ENCODE measurements at regions not wholly inside any gene's neighbourhood (a gene's known extent, or its start where the extent isn't known, plus 50 kb on each side); places are given as distances from the start of the nearest gene placed in this dataset.
"Not testable (repeated sequence)": the region's sequence is repeated elsewhere in the genome, so short reads cannot be mapped to it uniquely, and the experiment has no call there.

DNA sequence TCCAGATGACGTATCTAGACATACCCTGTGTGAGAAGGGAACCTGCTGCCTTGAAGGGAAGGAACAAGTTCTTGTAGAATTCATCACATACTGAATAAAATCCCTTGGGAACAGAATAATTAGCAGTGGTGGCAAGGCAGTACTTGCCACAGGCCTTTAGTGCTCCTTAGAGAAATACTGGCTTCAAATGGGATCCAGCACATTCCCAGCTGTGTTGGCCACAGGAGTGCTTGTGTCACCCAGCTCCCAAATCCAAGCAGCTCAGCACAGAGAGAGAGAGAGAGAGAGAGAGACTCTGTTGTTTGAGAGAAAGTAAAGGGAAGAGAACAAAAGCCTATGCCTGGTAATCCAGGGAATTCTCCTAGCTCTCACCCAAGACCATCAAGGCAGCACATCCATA lies 969.0 kb upstream of the ALCAM start:
- no peak for DNase-seq (ENCODE audit: insufficient read length, low spot score)
- no peak for FAIRE-seq

DNA sequence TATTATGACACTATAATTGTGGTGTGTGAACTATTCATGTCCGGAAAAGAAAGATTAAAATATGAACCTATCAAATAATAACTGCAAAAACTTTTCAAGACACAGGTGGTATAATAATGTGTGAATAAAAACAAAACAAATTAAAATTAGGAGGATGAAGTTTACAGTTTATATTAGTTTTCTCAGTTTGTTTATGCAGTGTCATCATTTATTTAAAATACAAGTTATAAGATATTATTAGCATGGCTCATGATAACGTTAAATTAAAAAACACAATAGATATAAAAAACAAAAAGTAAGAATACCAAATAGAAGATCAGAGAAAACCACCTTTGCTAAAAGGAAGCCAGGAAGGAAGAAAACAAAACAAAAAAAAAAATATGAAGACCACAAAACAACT lies 963.8 kb upstream of the ALCAM start:
- FAIRE-seq (no peak), DNase-seq (ENCODE audit: insufficient read length, low spot score) (no peak)

DNA sequence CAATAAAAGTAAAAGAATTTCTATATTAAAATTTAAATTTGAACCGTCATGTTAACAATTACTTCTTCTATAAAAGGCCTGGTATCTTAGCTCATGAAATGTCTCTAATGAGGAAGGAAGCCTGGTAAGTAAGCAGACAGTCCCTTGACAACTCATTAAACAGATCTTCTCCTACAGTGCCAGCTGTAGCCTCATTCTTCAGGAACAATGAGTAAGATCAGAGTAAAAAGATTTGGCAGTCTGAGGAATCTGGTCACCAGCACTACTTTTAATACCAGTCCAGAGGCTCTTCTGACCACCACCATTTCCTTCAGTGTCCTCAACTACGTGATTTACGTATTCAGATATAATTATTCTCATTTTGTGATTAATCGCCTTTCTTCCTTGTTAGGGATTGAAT lies 955.0 kb upstream of the ALCAM start:
- DNase-seq (ENCODE audit: insufficient read length, low spot score) (no peak), FAIRE-seq (no peak)

DNA sequence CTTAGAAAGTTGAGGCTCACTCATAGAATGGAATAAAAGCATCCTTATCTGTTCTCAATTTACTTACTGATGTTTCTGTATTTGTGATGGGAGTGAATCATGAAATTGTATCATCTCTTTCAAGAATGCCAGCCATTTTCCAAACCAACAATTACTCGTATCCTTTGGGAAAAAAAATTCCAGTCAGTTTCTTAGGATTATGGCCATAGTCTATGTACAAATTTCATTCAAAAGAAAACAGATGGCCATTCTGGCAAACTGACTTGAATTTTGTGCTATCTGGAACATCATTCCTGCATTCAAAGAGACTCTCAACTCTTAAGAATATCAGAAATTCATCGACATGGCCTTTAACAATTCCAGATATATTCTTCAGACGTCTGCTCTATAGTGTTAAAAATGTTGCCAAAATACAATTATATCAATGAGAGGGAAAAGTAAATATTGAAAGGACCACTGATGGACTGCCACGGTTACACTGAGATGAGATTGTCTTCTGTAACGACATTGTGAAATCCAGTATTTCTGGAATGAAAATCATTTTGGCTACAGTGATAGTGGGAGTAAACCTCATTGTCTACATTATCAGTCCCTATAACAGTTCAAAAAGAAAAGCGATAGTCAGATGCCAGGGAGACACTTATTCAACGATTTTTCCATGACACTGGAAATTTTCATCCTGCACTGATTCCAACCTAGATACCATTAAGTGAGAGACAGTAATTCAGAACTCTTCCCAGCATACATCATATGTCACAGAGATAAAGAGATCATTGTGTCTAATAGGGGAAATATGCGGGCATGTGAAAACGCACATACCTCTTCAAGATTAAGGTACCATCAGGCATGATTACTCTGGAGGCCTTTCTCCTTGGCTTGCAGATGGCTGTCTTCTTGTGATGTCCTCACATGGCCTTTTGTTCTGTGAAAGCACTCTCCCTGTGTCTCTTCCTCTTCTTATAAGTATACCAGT lies 953.8 kb upstream of the ALCAM start:
- DNase-seq (ENCODE audit: insufficient read length, low spot score) (no peak), FAIRE-seq (no peak)

DNA sequence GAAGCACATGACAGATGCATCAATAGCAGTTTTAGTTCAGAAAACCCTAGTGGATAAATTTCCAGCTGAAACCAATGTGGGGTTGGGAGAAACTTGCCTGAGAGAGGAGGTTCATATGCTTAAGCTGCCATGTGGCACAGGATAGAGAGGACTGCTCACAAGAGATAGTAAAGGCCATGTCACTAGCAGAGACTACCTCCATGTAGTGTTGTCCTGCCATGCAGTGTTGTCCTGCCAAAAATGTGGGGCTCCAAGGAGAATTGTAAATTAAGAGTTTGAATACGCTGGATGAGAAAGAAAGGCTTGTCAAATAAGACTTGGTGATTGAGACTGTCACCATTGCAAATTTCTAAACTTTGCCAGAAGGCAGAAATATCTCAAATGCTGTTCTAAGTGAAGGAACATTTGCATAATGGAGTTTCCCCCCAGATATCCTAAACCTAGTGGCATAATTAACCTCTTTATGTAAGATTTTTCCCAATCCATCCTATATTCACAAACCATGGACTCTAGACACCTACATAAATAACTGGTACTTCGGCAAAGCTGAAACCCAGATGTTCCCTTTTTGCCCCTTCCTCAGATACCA lies 938.3 kb upstream of the ALCAM start:
- no peak for FAIRE-seq
- no peak for DNase-seq (ENCODE audit: insufficient read length, low spot score)

DNA sequence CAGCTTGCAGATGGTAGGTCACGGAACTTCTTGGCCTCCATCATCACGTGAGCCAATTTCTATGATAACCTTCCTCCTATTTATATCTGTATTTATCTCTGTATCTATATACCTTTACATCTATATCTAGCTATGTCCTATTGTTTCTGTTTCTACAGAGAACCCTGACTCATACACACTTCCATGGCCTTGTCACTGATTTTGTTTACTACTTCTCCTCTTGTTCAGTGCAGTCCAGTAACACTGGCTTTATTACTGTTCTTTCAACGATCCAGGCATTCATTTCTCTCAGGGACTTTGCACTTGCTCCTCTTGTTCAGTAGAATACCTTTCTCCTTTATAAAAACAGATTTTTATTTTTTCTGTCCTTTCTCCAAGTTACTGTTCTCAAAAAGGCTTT lies 937.0 kb upstream of the ALCAM start:
- DNase-seq (ENCODE audit: insufficient read length, low spot score): no peak
- FAIRE-seq: no peak

DNA sequence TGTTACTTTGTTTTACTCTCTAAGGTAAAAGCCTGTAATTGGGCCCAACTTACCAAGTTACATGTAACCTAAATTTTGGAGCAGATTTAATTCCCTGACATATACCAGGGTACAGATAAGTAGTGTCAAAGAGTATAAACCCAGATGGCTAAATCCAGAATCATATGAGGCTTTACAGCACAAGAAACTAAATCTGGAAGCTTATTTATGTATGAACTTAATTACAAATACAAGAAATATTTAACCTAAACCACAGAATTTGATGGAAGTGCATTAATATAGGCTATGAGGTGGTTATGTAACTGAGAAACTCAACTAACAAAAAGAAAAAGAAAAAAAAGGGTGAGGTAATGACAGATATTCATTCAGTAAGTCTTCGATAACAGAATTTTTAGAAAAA lies 930.2 kb upstream of the ALCAM start:
- FAIRE-seq: no peak
- no peak for DNase-seq (ENCODE audit: insufficient read length, low spot score)

DNA sequence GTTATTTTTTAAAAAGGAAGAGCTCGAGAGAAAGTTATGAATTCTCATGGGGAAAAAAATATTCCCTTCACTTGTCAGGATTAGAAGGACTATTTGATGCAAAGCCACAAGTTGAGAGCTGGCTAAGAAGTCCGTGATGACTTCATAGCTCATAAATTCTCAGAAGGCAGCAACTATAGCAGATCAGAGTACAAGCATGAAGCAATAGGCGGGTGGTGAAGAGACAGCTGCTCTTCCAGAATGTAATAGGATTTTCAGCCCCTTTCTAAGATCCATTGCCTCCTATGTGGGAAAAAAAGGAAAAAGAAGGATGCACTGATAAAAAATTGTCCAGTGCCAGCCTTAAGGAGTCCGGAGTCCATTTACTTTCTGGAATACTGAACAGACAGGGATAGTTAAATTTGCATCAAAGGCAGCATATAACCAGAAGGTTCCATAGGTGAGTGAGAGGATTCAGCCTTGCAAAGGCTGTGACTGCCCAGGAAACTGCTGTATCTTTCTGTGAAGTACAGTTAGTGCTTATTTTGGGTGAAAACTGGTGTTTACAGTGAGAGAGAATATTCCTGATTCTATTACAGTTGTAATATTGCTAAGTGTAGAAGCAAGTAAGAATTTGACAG lies 929.5 kb upstream of the ALCAM start:
- DNase-seq (ENCODE audit: insufficient read length, low spot score) (no peak), FAIRE-seq (no peak)

DNA sequence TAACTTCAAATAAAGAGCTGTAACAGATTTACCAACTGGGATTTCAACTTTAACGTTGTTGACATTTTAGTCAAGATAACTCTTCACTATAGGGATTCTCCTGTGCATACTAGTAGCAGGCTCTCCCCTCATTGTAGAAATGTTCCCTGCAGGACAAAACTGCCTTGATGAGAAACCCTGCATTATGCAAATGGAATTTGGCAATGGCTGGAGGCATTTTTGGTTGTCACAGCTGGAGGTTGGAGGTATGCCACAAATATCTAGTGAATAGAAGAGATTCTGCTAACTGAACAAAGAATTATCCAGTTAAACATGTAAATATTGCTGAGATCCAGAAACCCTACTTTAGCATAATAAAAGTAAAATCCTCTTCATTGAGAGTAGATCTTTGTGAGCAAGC lies 928.8 kb upstream of the ALCAM start:
- FAIRE-seq: no peak
- DNase-seq (ENCODE audit: insufficient read length, low spot score): no peak

DNA sequence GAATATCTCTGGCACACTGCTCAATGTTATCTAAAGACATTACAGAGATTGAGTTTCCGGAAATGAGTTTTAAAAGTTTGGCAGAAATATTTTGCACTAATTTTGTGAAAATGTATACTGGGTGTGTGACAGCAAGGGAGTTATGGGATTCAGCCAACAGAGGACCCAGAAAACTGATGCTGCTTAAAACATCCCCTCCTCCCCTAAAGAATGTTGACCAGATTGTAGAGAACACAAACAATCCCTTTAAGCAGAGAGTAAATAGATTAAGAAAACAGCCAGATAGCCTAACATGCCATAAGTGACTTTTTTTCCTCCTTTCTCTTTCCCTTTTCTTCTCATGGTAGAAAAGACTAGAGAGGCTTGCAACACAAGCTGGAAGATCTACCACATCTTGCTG lies 928.0 kb upstream of the ALCAM start:
- FAIRE-seq: no peak
- DNase-seq (ENCODE audit: insufficient read length, low spot score): no peak

DNA sequence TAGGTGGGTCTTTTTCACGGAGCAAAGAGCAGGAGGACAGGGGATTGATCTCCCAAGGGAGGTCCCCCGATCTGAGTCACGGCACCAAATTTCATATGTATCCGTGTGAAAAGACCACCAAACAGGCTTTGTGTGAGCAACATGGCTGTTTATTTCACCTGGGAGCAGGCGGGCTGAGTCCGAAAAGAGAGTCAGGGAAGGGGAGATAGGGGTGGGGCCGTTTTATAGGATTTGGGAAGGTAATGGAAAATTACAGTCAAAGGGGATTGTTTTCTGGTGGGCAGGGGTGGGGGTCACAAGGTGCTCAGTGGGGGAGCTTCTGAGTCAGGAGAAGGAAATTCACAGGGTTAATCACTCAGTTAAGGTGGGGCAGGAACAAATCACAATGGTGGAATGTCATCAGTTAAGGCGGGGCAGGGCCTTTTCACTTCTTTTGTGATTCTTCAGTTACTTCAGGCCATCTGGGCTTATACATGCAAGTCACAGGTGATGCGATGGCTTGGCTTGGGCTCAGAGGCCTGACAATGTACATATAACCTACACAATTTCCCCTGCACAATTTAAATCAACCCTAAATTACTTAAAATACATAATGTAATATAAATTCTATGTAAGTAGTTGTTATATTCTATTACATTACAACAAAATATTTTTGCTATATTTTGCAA lies 921.3 kb upstream of the ALCAM start:
- not testable (repeated sequence) for DNase-seq (ENCODE audit: insufficient read length, low spot score); FAIRE-seq

DNA sequence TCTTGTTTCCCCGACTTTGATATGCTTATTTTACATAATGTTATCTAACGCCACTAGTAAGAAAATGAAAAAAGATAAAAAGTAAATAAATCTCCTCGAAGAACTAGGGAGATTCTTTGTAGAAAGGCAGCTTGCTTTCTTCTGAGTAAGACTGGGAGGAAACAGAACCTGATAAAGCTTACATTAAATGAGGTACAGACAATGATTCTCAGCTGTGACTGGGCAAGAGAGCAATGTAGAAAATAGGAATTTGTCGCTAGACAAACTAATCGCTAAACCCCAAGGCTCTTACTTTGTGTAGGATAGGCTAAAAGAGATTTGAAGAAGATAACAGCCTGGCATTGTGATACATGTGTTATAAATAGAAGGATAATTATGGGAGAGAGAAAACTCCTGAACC lies 919.0 kb upstream of the ALCAM start:
- FAIRE-seq (no peak), DNase-seq (ENCODE audit: insufficient read length, low spot score) (no peak)

DNA sequence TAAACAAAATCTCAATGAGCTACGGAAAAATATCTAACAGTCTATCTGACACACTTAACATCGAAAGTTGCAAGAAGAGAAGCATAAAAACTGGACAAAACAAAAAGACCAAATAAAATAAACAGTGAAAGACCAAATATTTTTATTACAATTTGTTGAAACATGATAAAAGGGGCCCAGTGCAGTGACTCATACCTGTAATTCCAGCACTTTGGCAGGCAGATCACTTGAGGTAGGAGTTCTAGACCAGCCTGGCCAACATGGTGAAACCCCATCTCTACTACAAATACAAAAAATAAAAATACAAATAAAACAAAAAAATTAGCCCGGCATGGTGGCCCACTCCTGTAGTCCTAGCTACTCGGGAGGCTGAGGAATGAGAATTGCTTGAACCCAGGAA lies 914.0 kb upstream of the ALCAM start:
- DNase-seq (ENCODE audit: insufficient read length, low spot score) (no peak), FAIRE-seq (no peak)

DNA sequence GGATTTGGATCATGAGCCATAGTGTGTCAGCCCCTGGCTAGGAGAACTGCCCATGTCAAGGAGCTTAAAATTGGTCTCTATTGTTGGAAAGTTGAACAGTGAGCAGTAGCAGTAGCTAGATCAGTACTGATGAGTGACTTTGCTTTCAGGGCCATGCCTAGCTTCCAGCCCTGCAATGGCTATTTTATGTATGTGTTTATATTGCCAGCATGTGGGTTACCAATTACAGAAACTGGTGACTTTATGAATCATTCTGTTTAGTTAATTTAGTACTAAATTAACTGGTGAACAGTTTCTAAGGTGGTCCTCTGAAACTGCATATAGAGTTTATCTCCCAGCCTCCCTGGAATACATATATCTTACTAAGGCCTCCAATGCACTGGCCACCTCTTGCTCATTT lies 908.1 kb upstream of the ALCAM start:
- FAIRE-seq (no peak), DNase-seq (ENCODE audit: insufficient read length, low spot score) (no peak)

DNA sequence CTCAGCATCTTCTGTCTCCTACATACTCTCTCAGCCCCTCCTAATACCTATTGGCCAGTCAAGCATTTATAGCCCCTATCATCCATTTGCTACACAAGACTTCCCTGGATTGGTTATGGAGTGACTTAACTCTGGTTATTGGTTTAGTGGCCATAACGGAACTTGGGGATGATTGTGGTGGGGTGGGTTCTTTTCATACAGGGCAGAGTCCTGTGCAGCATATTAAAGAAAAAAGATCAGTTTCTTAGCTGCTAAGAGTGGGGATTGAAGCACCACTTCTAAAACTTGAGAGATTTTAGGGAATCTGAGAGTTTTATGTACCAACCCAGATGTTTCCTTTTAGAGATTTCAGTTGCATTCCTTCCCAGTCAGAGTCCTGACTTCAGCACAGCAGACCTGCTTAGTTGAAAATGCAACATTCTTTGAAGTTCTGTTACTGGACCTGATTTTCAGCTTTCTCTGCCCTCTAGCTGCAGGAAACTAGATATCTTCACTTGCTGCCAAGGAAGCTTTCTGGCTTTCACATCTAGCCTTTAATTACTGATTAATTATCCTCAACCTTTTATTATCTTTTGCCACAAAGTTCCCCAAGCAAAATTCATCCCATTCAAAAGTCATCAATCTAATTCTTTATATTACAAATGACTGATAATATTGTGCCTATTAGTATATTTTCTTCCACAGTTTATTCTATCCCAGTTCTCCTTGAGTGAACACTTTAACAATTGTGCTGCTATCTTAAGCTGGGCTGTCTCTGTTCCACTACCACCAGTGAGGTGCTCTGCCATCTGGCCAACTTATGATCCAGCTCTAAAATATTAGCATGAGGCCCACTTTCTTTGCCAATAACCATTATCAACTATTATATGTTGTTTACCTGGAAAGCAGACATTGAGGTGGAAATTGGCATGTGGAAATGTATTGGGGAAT lies 906.0 kb upstream of the ALCAM start:
- DNase-seq (ENCODE audit: insufficient read length, low spot score) (peak; percentile 2), FAIRE-seq (peak; percentile 76)

DNA sequence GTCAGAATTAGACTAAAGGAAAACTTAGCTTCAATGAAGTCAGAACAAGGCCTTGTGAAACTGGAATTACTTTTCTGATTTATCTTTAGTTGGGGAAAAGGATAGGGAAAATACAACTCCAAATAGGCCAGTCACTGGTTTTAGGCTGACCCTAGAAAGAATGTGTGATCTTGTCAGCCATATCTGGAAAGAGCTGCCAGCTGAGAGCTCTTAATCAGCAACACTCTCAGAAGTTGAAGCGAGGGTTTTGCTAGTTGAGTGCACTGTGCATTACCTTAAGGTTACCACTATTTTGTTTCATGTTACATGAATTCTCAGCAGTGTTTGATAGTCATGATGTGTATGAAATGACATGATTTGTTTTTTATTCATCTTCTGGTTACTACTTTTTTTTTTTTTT lies 905.3 kb upstream of the ALCAM start:
- FAIRE-seq: no peak
- no peak for DNase-seq (ENCODE audit: insufficient read length, low spot score)

DNA sequence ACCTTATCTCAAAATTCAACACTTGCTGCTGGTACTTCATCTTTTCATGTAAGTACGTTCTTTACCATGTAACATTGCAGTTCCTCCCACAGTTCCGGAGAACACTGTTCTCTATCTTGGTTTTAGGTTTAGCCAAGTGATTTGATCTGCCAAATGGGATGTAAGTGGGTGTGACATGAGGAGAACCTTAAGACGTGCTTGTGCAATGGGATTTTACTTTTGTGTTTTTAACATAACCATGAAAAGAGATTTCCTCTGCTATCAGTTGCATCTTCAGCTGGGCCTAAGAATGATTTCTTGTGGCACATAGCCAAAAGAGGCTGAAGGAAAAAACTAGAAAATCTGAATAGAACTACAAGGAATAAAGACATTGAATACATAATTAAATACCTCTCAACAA lies 894.5 kb upstream of the ALCAM start:
- DNase-seq (ENCODE audit: insufficient read length, low spot score): no peak
- FAIRE-seq: no peak

DNA sequence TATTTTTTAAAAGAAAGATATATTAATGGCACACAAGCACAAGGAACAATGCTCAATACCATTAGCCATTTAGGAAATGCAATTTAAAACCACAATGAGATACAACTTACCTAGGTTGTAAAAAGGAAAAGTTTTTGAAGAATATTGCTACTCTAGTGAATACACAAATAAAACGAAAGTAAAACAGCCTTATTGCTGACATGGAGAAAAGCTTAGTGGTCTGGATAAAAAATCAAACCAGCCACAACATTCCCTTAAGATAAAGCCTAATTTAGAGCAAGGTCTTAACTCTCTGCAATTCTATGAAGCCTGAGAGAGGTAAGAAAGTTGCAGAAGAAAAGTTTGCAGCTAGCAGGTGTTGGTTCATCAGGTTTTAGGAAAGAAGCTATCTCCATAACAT lies 892.7 kb upstream of the ALCAM start:
- FAIRE-seq (no peak), DNase-seq (ENCODE audit: insufficient read length, low spot score) (no peak)

DNA sequence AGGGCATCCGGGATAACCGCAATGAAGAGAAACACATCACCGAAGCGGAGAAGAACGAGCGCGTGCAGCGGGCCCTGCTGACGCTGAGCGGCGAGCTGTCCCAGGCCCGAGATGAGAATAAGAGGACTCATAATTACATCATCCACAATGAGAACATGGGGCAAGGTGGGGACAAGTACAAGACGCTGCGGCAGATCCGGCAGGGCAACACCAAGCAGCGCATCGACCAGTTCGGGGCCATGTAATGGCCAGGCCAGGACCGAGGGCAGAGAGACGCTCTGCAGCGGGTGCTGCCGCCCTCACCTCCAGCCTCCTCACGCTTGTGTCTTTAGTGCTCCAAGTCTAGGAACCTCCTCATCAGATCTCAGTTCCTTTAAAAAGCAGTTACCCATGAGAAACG lies 863.7 kb upstream of the ALCAM start:
- DNase-seq (ENCODE audit: insufficient read length, low spot score) (no peak), FAIRE-seq (no peak)

DNA sequence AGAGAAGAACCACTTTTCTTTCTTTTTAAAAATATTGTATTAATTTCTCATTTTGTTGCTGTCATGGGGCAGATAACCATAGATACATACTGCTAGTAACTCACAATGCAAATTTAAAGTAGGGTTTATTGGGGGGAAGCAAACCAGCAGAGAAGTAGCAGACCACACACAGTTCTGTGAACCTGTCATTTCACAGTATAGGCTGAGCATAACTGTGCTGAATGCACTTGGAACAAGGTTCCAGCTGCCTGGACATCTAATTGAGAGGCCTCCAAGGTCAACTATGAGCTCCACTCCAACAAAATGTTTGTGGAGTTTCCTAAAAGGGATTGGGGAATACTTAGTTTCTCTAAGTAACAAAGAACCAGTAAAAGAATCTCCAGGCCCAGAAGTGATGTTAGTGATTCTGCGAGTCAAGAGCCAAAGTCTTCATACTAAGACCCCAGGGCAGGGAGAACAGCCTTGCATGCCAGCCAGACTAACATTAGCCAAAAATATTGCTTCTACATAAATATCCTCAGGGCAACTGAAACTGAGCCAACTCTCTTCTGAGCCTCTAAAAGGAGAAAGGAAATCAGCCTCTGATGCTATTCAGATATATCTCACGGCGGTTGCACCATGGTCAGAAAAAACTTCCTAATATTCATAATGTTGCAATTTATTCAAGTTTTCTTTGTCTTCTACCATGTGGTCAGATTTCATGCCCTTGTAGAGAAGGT lies 856.4 kb upstream of the ALCAM start:
- FAIRE-seq: no peak

More for the DNA sequence above, 856.4 kb upstream of the ALCAM start:
- no peak for DNase-seq (ENCODE audit: insufficient read length, low spot score)
